HCT116 (cell line): ENCODE measurements at regions not wholly inside any gene's neighbourhood (a gene's known extent, or its start where the extent isn't known, plus 50 kb on each side); places are given as distances from the start of the nearest gene placed in this dataset.

Experiments used
- ATAC-seq: fragments of 200-7000 bp; cut with Tn5 transposase; 2 replicates; pipeline ENCODE4 v1.9.1; 2020; ENCODE audit warnings: mild to moderate bottlenecking, moderate library complexity
- BruUV-seq: library from RNA; stranded (reverse); fragments of 400-500 nt; replicated peaks from 2 replicates; lab custom pipeline; 2021; lab: Mats Ljungman, UMichigan
- CTCF ChIA-PET: fragments of 300-600 bp; sonication (Branson Sonifier 250); formaldehyde crosslinking; loops from one replicate; lab custom pipeline; 2021; ENCODE audit warnings: antibody characterized with exemption; lab: Charles Lee
- POLR2A ChIA-PET: fragments of 300-600, 350-600 bp; sonication (Branson Sonifier 250); formaldehyde crosslinking; loops from one replicate; lab custom pipeline; 2021; ENCODE audit warnings: antibody characterized with exemption; lab: Charles Lee
- RAD21 ChIA-PET, 2 experiments: fragments of 300-600 bp; sonication (Branson Sonifier 250); formaldehyde crosslinking; loops; one replicate each; lab custom pipeline; 2023; ENCODE audit warnings: low total read pairs in 2 of 2; ENCODE audit not compliant: uncharacterized antibody in 2 of 2, unreplicated experiment in 2 of 2, low non-redundant PET in 1 of 2; lab: Charles Lee
- DNase-seq: peaks from one replicate; pipeline ENCODE4 v3.0.0-alpha.2; 2010; ENCODE audit warnings: low read depth, low spot score
- H2AFZ ChIP-seq: fragments of 200-600 bp; shearing (Covaris generic), sonication (generic); 2 replicates; pipeline ENCODE4 v1.6.1; 2017; ENCODE audit warnings: low read depth, mixed run types, mixed read lengths, antibody characterized with exemption, low read length; ENCODE audit not compliant: poor library complexity, severe bottlenecking
- H3K27ac ChIP-seq: 2 replicates; pipeline ENCODE4 v1.5.1; 2012; ENCODE audit warnings: low read depth, low read length
- H3K27me3 ChIP-seq: fragments of 200-600 bp; sonication (generic); 2 replicates; pipeline ENCODE4 v1.6.1; 2016; ENCODE audit warnings: mixed run types, low read length, mixed read lengths; ENCODE audit not compliant: insufficient read depth
- H3K36me3 ChIP-seq, 2 experiments: fragments of 200-500 bp in 1 of 2; fragments of 200-600 bp in 1 of 2; sonication (Bioruptor generic) in 1 of 2; sonication (generic) in 1 of 2; 2 replicates each; pipeline versions ENCODE4 v1.5.1 to v1.6.1; 2014 to 2016; ENCODE audit warnings: low read length in 2 of 2, inconsistent platforms in 1 of 2, mixed read lengths in 1 of 2, mixed run types in 1 of 2; ENCODE audit not compliant: insufficient read depth in 2 of 2, control insufficient read depth in 1 of 2
- H3K4me1 ChIP-seq, 2 experiments: fragments of 200-600 bp in 1 of 2; sonication (generic) in 1 of 2; 2 replicates each; pipeline versions ENCODE4 v1.5.1 to v1.6.1; 2012 to 2017; ENCODE audit warnings: low read length in 2 of 2, inconsistent platforms in 1 of 2, mild to moderate bottlenecking in 1 of 2, mixed read lengths in 1 of 2, mixed run types in 1 of 2, moderate library complexity in 1 of 2; ENCODE audit not compliant: insufficient read depth in 2 of 2, control insufficient read depth in 1 of 2
- H3K4me2 ChIP-seq: fragments of 200-600 bp; sonication (generic); 2 replicates; pipeline ENCODE4 v1.6.1; 2017; ENCODE audit warnings: mixed run types, low read length, mixed read lengths
- H3K4me3 ChIP-seq, 2 experiments: fragments of 200-600 bp in 1 of 2; sonication (generic) in 1 of 2; replicated peaks in 1 of 2; 2 replicates each; pipeline ENCODE4 v1.5.1; 2011 to 2016; ENCODE audit warnings: low read length in 2 of 2, control low read depth in 1 of 2, low read depth in 1 of 2, mild to moderate bottlenecking in 1 of 2, mixed read lengths in 1 of 2, mixed run types in 1 of 2
- H3K79me2 ChIP-seq: fragments of 200-600 bp; sonication (generic); 2 replicates; pipeline ENCODE4 v1.6.1; 2017; ENCODE audit warnings: mild to moderate bottlenecking, mixed run types, low read length, moderate library complexity, mixed read lengths; ENCODE audit not compliant: insufficient read depth
- H3K9ac ChIP-seq: fragments of 200-600 bp; sonication (generic); 2 replicates; pipeline ENCODE4 v1.6.1; 2016; ENCODE audit warnings: low read length, mixed read lengths
- H3K9me2 ChIP-seq: fragments of 200-600 bp; sonication (generic), shearing (Covaris generic); 2 replicates; pipeline ENCODE4 v1.6.1; 2017; ENCODE audit warnings: mixed run types, mild to moderate bottlenecking, moderate library complexity; ENCODE audit not compliant: insufficient read depth
- H3K9me3 ChIP-seq, 2 experiments: fragments of 200-500 bp in 1 of 2; fragments of 200-600 bp in 1 of 2; sonication (Bioruptor generic) in 1 of 2; sonication (generic) in 1 of 2; 2 replicates each; pipeline ENCODE4 v1.6.1; 2014 to 2017; ENCODE audit warnings: low read length in 2 of 2, mixed read lengths in 2 of 2, inconsistent platforms in 1 of 2, low read depth in 1 of 2, mild to moderate bottlenecking in 1 of 2, mixed run types in 1 of 2, moderate library complexity in 1 of 2; ENCODE audit not compliant: control insufficient read depth in 1 of 2, insufficient read depth in 1 of 2
- H4K20me1 ChIP-seq: fragments of 200-600 bp; sonication (generic), shearing (Covaris generic); 2 replicates; pipeline ENCODE4 v1.6.1; 2017; ENCODE audit warnings: mixed run types, mild to moderate bottlenecking, moderate library complexity; ENCODE audit not compliant: insufficient read depth
- CBX3 ChIP-seq: IDR thresholded peaks from 2 replicates; pipeline ENCODE4 v1.6.1; 2012; ENCODE audit warnings: low read depth
- CEBPB ChIP-seq: IDR thresholded peaks from 2 replicates; pipeline ENCODE4 v1.6.1; 2012; ENCODE audit warnings: low read depth
- CTCF ChIP-seq, 3 experiments: fragments of 200-600 bp in 1 of 3; sonication (generic) in 1 of 3; IDR thresholded peaks in 2 of 3; conservative IDR thresholded peaks in 1 of 3; 2 replicates each; pipeline ENCODE4 v1.5.1; 2012 to 2017; ENCODE audit warnings: low read depth in 2 of 3, low read length in 2 of 3, antibody characterized with exemption in 1 of 3, borderline replicate concordance in 1 of 3, control low read depth in 1 of 3, mild to moderate bottlenecking in 1 of 3, mixed read lengths in 1 of 3, mixed run types in 1 of 3, moderate library complexity in 1 of 3; ENCODE audit not compliant: insufficient read depth in 1 of 3
- EGR1 ChIP-seq: IDR thresholded peaks from 2 replicates; pipeline ENCODE4 v1.6.1; 2012; ENCODE audit warnings: low read depth
- ELF1 ChIP-seq: IDR thresholded peaks from 2 replicates; pipeline ENCODE4 v1.6.1; 2012; ENCODE audit warnings: low read depth, borderline replicate concordance
- EZH2 ChIP-seq: fragments of 200-600 bp; sonication (generic); IDR thresholded peaks from 2 replicates; pipeline ENCODE4 v1.6.1; 2017; ENCODE audit warnings: antibody characterized with exemption, mixed run types
- EZH2phosphoT487 ChIP-seq: fragments of 200-600 bp; IDR thresholded peaks from 2 replicates; pipeline ENCODE4 v1.6.1; 2018; ENCODE audit warnings: antibody characterized with exemption, borderline replicate concordance
- FOSL1 ChIP-seq: IDR thresholded peaks from 2 replicates; pipeline ENCODE4 v1.6.1; 2012; ENCODE audit warnings: low read depth
- JUND ChIP-seq: IDR thresholded peaks from 2 replicates; pipeline ENCODE4 v1.6.1; 2012
- MAX ChIP-seq: IDR thresholded peaks from 2 replicates; pipeline ENCODE4 v1.6.1; 2012
- POLR2A ChIP-seq: IDR thresholded peaks from 2 replicates; pipeline ENCODE4 v1.7.0; 2011; ENCODE audit warnings: borderline replicate concordance; ENCODE audit not compliant: insufficient read depth, insufficient read length; ENCODE audit errors: extremely low read depth
- POLR2AphosphoS5 ChIP-seq: IDR thresholded peaks from 2 replicates; pipeline ENCODE4 v1.6.1; 2011; ENCODE audit warnings: mild to moderate bottlenecking, low read depth, low read length, moderate library complexity
- SIN3A ChIP-seq: IDR thresholded peaks from 2 replicates; pipeline ENCODE4 v1.6.1; 2012; ENCODE audit warnings: low read depth
- SP1 ChIP-seq: IDR thresholded peaks from 2 replicates; pipeline ENCODE4 v1.6.1; 2012; ENCODE audit warnings: low read depth
- TCF7L2 ChIP-seq: IDR thresholded peaks from 2 replicates; pipeline ENCODE4 v1.7.0; 2011; ENCODE audit warnings: borderline replicate concordance, inconsistent platforms; ENCODE audit not compliant: insufficient read depth, insufficient read length; ENCODE audit errors: extremely low read depth
- YY1 ChIP-seq: IDR thresholded peaks from 2 replicates; pipeline ENCODE4 v1.6.1; 2011; ENCODE audit warnings: low read length, low read depth, moderate library complexity, mild to moderate bottlenecking; ENCODE audit not compliant: insufficient replicate concordance; ENCODE audit errors: extremely low read depth
- ZFX ChIP-seq: fragments of 450-650 bp; IDR thresholded peaks from 2 replicates; pipeline ENCODE4 v1.6.1; 2017
- ZNF274 ChIP-seq: fragments of 200-500 bp; sonication (Bioruptor generic); IDR thresholded peaks from 2 replicates; pipeline ENCODE4 v1.6.1; 2014; ENCODE audit warnings: mild to moderate bottlenecking, low read depth, low read length, inconsistent platforms
- intact Hi-C: fragments of 100-400 bp; cut with micrococcal nuclease; formaldehyde crosslinking; loops from 2 replicates; pipeline ENCODE4 v1.10.0; 2022
- TF ChIP-seq, protein P1 (sequence below): IDR thresholded peaks from 2 replicates; pipeline ENCODE4 v1.6.1; 2012; ENCODE audit warnings: low read depth
- TF ChIP-seq, protein P2 (sequence below): IDR thresholded peaks from 2 replicates; pipeline ENCODE4 v1.6.1; 2012

DNA sequence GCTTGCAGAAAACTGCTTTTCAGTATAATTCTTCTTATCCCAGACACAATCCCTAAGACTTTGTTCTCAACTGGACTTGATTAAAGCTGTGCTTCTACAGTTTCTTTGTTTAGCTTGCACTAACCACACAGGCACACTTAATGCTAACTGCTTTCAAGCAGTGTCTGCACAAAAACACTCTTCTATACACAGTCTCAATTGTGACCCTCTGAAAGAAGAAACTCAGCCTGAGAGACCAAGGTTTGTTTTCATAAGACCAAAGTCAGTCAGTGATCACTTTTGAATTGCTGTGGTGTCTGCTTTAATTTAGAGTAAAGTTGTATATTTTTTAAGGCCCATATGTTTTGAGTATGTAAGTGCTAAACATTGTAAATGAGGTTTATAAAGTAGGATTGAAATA lies 431.2 kb downstream of the KCTD12 start:
- H3K27ac ChIP-seq: no peak overlapping the region
- DNase-seq: no peak
- H3K9me2 ChIP-seq: no peaks in the 10 kb centered on the region
- H3K9ac ChIP-seq: no peak overlapping the region
- H3K4me3 ChIP-seq: no peak overlapping the region
- POLR2A ChIA-PET: no interaction called here
- H3K36me3 ChIP-seq: no peaks in the 10 kb centered on the region
- no TSS peak for BruUV-seq
- no peaks in the 10 kb centered on the region for H3K27me3 ChIP-seq
- H4K20me1 ChIP-seq: no peaks in the 10 kb centered on the region
- RAD21 ChIA-PET: no interaction called here
- no peak for ATAC-seq
- no peak overlapping the region for H3K4me2 ChIP-seq
- H3K4me1 ChIP-seq: no peaks in the 10 kb centered on the region
- TF ChIP-seq CTCF (IDR thresholded peaks at IDR 0.05 in 2 of 3, conservative IDR thresholded peaks at IDR 0.05 in 1 of 3; ENCODE audit: borderline replicate concordance in 1 of 3, insufficient read depth in 1 of 3, low read depth in 2 of 3, low read length in 2 of 3): no peak
- TF ChIP-seq EZH2: no peak
- no peak for TF ChIP-seq FOSL1
- TF ChIP-seq POLR2AphosphoS5: no peak
- TF ChIP-seq POLR2A: no peak
- no peak for TF ChIP-seq CEBPB
- TF ChIP-seq, protein P1, sequence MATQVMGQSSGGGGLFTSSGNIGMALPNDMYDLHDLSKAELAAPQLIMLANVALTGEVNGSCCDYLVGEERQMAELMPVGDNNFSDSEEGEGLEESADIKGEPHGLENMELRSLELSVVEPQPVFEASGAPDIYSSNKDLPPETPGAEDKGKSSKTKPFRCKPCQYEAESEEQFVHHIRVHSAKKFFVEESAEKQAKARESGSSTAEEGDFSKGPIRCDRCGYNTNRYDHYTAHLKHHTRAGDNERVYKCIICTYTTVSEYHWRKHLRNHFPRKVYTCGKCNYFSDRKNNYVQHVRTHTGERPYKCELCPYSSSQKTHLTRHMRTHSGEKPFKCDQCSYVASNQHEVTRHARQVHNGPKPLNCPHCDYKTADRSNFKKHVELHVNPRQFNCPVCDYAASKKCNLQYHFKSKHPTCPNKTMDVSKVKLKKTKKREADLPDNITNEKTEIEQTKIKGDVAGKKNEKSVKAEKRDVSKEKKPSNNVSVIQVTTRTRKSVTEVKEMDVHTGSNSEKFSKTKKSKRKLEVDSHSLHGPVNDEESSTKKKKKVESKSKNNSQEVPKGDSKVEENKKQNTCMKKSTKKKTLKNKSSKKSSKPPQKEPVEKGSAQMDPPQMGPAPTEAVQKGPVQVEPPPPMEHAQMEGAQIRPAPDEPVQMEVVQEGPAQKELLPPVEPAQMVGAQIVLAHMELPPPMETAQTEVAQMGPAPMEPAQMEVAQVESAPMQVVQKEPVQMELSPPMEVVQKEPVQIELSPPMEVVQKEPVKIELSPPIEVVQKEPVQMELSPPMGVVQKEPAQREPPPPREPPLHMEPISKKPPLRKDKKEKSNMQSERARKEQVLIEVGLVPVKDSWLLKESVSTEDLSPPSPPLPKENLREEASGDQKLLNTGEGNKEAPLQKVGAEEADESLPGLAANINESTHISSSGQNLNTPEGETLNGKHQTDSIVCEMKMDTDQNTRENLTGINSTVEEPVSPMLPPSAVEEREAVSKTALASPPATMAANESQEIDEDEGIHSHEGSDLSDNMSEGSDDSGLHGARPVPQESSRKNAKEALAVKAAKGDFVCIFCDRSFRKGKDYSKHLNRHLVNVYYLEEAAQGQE: no peak
- no peak for TF ChIP-seq MAX
- no peak for TF ChIP-seq ELF1
- no peak for TF ChIP-seq EGR1
- no peak for TF ChIP-seq TCF7L2
- TF ChIP-seq YY1: no peak
- no peak for TF ChIP-seq ZFX
- TF ChIP-seq SP1: no peak
- TF ChIP-seq JUND: no peak
- no peak for TF ChIP-seq SIN3A
- TF ChIP-seq, protein P2, sequence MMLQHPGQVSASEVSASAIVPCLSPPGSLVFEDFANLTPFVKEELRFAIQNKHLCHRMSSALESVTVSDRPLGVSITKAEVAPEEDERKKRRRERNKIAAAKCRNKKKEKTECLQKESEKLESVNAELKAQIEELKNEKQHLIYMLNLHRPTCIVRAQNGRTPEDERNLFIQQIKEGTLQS: no peak
- TF ChIP-seq ZNF274: no peak
- TF ChIP-seq CBX3: no peak
- no peak for TF ChIP-seq EZH2phosphoT487
- CTCF ChIA-PET: no interaction called here
- H3K79me2 ChIP-seq: no peaks in the 10 kb centered on the region
- intact Hi-C loops: no loop called here
- H3K9me3 ChIP-seq: no peaks in the 10 kb centered on the region; a peak in 1 of 4 replicates
- H2AFZ ChIP-seq: no peak overlapping the region
